Activated CD8-positive, alpha-beta T cell treated with anti-CD3 and anti-CD28 coated beads for 36 hours (primary cell): ENCODE measurements at regions not wholly inside any gene's neighbourhood (a gene's known extent, or its start where the extent isn't known, plus 50 kb on each side); places are given as distances from the start of the nearest gene placed in this dataset.

Source experiments
- ATAC-seq: fragments of 200-7000 bp; cut with Tn5 transposase; one replicate; pipeline ENCODE4 v1.10.0; 2021; ENCODE audit warnings: mild to moderate bottlenecking, moderate library complexity
- CTCF ChIA-PET: fragments of 350-600 bp; sonication (Branson Sonifier 250); formaldehyde crosslinking; loops from one replicate; lab custom pipeline; 2021; ENCODE audit warnings: antibody characterized with exemption; lab: Charles Lee
- POLR2A ChIA-PET: fragments of 350-600 bp; sonication (Branson Sonifier 250); formaldehyde crosslinking; loops from one replicate; lab custom pipeline; 2021; ENCODE audit warnings: antibody characterized with exemption; lab: Charles Lee
- DNase-seq: peaks from one replicate; pipeline ENCODE4 v3.0.0-alpha.2; 2020
- H3K27ac Mint-ChIP-seq: one replicate; pipeline ENCODE4 v1.8.0; 2021; ENCODE audit warnings: mild to moderate bottlenecking, mixed read lengths
- H3K27me3 Mint-ChIP-seq: one replicate; pipeline ENCODE4 v1.8.0; 2021; ENCODE audit warnings: mixed read lengths
- H3K36me3 Mint-ChIP-seq: one replicate; pipeline ENCODE4 v1.8.0; 2021; ENCODE audit warnings: low read depth, mixed read lengths
- H3K4me1 Mint-ChIP-seq: one replicate; pipeline ENCODE4 v1.8.0; 2021; ENCODE audit warnings: low read depth, mixed read lengths
- H3K4me3 Mint-ChIP-seq: one replicate; pipeline ENCODE4 v1.8.0; 2021; ENCODE audit warnings: mild to moderate bottlenecking, moderate library complexity, mixed read lengths
- H3K9me3 Mint-ChIP-seq: one replicate; pipeline ENCODE4 v1.8.0; 2021; ENCODE audit warnings: mixed read lengths
- intact Hi-C: fragments of 100-400 bp; cut with micrococcal nuclease; formaldehyde crosslinking; loops from one replicate; pipeline ENCODE4 v1.10.0; 2022
- TF ChIP-seq, protein P1 (sequence below): fragments of 200-600 bp; IDR thresholded peaks from one replicate; pipeline ENCODE4 v1.8.0; 2022; ENCODE audit warnings: antibody characterized with exemption, mild to moderate bottlenecking

DNA sequence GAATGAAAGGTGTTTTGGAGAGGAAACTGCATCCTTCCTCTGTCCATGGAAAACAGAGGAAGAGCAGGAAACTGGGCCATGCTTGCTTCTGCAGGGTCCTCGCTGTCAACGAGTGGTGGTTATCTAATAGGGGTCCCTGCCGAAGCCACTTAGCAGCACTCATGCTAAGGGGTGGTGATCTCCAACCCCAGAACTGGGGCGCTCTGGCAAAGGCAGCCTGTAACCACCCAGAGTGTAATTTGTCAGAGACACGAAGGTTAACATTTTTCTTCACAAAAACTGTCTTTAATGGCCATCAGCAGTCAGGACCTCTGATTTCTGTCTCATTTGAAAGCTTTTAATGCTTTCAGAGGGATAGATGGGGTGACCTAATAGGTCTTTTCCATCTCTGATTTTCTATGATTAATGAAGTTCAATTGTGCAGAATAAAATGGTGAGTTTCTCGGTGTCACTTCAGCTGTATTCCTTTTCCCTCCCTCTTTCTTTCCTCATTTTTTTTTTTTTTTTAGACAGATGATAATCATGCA is 231.3 kb upstream of the CELF4 start:
- CTCF ChIA-PET = no interaction called here
- Mint-ChIP-seq H3K4me3 (no peak overlapping the region), H3K9me3 (peaks cover 7% of the 10 kb centered on the region), H3K27ac (no peak overlapping the region), H3K27me3 (no peaks in the 10 kb centered on the region), H3K36me3 (no peaks in the 10 kb centered on the region), H3K4me1 (no peaks in the 10 kb centered on the region)
- intact Hi-C loops = no loop called here
- POLR2A ChIA-PET = no interaction called here
- no peak for DNase-seq
- ATAC-seq = no peak
- TF ChIP-seq, protein P1, sequence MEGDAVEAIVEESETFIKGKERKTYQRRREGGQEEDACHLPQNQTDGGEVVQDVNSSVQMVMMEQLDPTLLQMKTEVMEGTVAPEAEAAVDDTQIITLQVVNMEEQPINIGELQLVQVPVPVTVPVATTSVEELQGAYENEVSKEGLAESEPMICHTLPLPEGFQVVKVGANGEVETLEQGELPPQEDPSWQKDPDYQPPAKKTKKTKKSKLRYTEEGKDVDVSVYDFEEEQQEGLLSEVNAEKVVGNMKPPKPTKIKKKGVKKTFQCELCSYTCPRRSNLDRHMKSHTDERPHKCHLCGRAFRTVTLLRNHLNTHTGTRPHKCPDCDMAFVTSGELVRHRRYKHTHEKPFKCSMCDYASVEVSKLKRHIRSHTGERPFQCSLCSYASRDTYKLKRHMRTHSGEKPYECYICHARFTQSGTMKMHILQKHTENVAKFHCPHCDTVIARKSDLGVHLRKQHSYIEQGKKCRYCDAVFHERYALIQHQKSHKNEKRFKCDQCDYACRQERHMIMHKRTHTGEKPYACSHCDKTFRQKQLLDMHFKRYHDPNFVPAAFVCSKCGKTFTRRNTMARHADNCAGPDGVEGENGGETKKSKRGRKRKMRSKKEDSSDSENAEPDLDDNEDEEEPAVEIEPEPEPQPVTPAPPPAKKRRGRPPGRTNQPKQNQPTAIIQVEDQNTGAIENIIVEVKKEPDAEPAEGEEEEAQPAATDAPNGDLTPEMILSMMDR = no peak

DNA sequence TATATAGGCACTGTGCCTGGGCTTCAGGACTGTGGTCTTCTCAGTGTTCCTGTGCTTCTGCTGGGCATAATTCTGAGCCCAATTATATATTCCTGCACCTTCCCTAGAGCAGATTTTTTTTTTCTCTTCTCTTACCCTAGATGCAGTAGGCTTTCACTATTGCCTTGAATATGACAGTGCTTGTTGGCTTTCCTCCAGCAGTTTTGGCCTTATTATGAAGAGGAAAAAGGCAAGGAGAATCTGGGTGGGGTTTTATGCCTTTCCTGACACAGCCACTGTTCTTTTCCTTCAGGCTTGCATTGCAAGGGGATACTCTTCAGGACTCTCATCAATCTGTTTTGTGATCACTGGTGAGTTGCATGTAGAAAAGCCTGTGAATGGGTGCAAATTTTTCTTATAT is 221.9 kb upstream of the CELF4 start:
- ATAC-seq (no peak), DNase-seq (no peak)
- ChIA-PET CTCF (no interaction called here), POLR2A (no interaction called here)
- no peaks in the 10 kb centered on the region for H3K27me3 Mint-ChIP-seq
- no peak overlapping the region for H3K27ac Mint-ChIP-seq
- peaks cover 2% of the 10 kb centered on the region for H3K9me3 Mint-ChIP-seq
- TF ChIP-seq, protein P1 = no peak
- no peaks in the 10 kb centered on the region for H3K4me1 Mint-ChIP-seq
- no peak overlapping the region for H3K4me3 Mint-ChIP-seq
- H3K36me3 Mint-ChIP-seq = no peaks in the 10 kb centered on the region
- intact Hi-C loops = no loop called here

- intact Hi-C loops = no loop called here
- H3K4me1 Mint-ChIP-seq = no peaks in the 10 kb centered on the region
- no peak for DNase-seq
- no peaks in the 10 kb centered on the region for H3K36me3 Mint-ChIP-seq
- no peak overlapping the region for H3K4me3 Mint-ChIP-seq
- ATAC-seq = no peak
- POLR2A ChIA-PET = no interaction called here
- H3K27ac Mint-ChIP-seq = no peak overlapping the region
- H3K27me3 Mint-ChIP-seq = peaks cover 4% of the 10 kb centered on the region
- CTCF ChIA-PET = no interaction called here
- TF ChIP-seq, protein P1 = no peak
- no peaks in the 10 kb centered on the region for H3K9me3 Mint-ChIP-seq
Measured at GRCh38 chr18:37783771-37784170, 218.2 kb upstream of the CELF4 start.

DNA sequence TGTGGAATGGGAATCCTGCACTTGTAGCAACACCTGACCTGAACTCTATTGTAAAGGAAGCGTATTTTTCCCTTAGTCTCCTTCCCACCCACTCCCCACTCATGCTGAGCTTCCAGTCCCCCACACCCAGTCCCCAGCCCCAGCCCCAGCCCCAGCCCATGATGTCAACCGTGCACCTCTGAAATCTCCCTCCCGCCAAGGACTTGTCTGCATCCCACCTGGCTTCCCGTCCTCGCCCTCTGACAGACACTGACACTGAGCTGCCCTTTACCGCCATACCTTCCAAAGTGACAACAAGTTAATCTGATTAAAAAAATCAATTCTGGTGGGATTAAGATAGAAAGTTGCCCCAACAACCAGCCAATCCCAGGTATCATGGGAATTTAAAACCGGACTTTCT is 213.6 kb upstream of the CELF4 start:
- no peak overlapping the region for H3K4me3 Mint-ChIP-seq
- intact Hi-C loops = no loop called here
- CTCF ChIA-PET = interaction anchor here (2.1 to 2.6 kb wide), 3 partner anchors 10 to 19 kb away, joined by 7 to 10 read pairs (median 8); no protein-coding TSS in a partner anchor

DNA sequence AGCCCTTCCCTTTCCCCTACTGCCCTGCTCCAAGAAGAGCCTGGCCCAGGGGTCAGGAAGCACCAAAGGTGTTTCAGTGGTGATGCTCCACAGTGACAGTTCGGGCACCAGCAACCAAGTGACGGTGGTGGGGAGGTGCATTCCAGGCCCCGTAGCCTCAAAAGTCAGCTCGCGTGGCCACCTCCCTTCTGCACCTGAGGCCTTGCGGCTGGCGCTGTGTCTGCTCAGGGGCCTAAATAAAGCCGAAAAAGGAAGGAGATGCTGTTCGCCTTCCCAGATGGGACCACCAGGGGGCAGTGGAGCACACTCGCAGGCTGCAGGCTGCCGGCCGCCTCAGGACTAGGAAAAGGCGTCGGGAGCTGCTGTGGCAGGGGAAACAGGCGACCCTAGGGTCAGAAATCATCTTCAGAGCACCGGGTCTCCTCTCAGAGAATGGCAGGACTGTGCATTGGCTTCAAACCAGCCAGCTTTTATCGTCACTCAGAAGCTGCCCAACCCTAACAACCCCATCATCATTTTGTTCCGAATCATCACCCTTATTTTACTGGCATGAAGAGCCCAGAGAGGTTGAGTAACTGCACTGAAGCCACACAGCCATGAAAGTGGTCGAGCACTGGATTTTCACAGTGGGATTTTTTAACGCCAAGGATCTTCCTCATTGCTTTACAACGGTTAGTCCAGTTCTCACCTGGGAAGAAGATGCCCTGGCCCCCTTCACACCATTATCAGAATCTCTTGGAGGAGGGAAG is 213.0 kb upstream of the CELF4 start:
- Mint-ChIP-seq H3K4me1 (no peaks in the 10 kb centered on the region), H3K9me3 (no peaks in the 10 kb centered on the region), H3K27ac (no peak overlapping the region), H3K4me3 (no peak overlapping the region), H3K27me3 (peaks cover 4% of the 10 kb centered on the region), H3K36me3 (no peaks in the 10 kb centered on the region)
- ChIA-PET POLR2A (no interaction called here), CTCF (interaction anchor here (2.1 to 2.6 kb wide), 3 partner anchors 9 to 18 kb away, joined by 7 to 10 read pairs (median 8); no protein-coding TSS in a partner anchor)
- intact Hi-C loops = no loop called here
- ATAC-seq (no peak), DNase-seq (peak; percentile 65)
- TF ChIP-seq, protein P1 = peak; percentile 51

More for the DNA sequence above, 213.6 kb upstream of the CELF4 start:
- Mint-ChIP-seq H3K27me3 (peaks cover 4% of the 10 kb centered on the region), H3K9me3 (no peaks in the 10 kb centered on the region), H3K4me1 (no peaks in the 10 kb centered on the region), H3K36me3 (no peaks in the 10 kb centered on the region), H3K27ac (no peak overlapping the region)
- ATAC-seq (no peak), DNase-seq (no peak)
- TF ChIP-seq, protein P1 = no peak
- POLR2A ChIA-PET = no interaction called here
